Endothelial cell of umbilical vein (primary cell): ENCODE measurements at regions not wholly inside any gene's neighbourhood (a gene's known extent, or its start where the extent isn't known, plus 50 kb on each side); places are given as distances from the start of the nearest gene placed in this dataset.

Experiments used
- BruUV-seq: library from RNA; stranded (reverse); fragments of 400-500 nt; replicated peaks from 2 replicates; lab custom pipeline; 2021; lab: Mats Ljungman, UMichigan
- CTCF ChIA-PET: fragments of 300-600, 350-600 bp; sonication (Branson Sonifier 250); formaldehyde crosslinking; loops from one replicate; lab custom pipeline; 2021; ENCODE audit warnings: antibody characterized with exemption, inconsistent platforms; lab: Charles Lee
- POLR2A ChIA-PET: fragments of 300-600, 350-600 bp; sonication (Branson Sonifier 250); formaldehyde crosslinking; loops from one replicate; lab custom pipeline; 2021; ENCODE audit warnings: antibody characterized with exemption, inconsistent platforms; lab: Charles Lee
- DNase-seq: peaks from one replicate; pipeline ENCODE4 v3.0.0-alpha.2; 2011; ENCODE audit warnings: low read depth, low spot score
- FAIRE-seq: peaks from 2 replicates; lab custom pipeline; 2011; peaks lifted over from hg19 to GRCh38; lab: Jason Lieb, UNC
- H2AFZ ChIP-seq: 2 replicates; pipeline ENCODE4 v1.6.0; 2012; ENCODE audit warnings: low read depth, low read length, control low read depth, inconsistent platforms
- H3K27ac ChIP-seq: 2 replicates; pipeline ENCODE4 v1.5.1; 2011; ENCODE audit warnings: low read depth, mild to moderate bottlenecking, control low read depth, low read length, moderate library complexity; ENCODE audit not compliant: insufficient read depth
- H3K27me3 ChIP-seq, 2 experiments: 2 replicates each; pipeline versions ENCODE4 v1.6.0 to v1.6.1; 2011; ENCODE audit warnings: low read length in 2 of 2, mixed read lengths in 1 of 2; ENCODE audit not compliant: control insufficient read depth in 2 of 2, insufficient read depth in 2 of 2
- H3K36me3 ChIP-seq, 2 experiments: 2 replicates in 1 of 2; 3 replicates in 1 of 2; pipeline ENCODE4 v1.5.1; 2011; ENCODE audit warnings: low read length in 2 of 2, mild to moderate bottlenecking in 1 of 2, moderate library complexity in 1 of 2; ENCODE audit not compliant: control insufficient read depth in 2 of 2, insufficient read depth in 2 of 2; ENCODE audit errors: extremely low read depth in 1 of 2
- H3K4me1 ChIP-seq: 3 replicates; pipeline ENCODE4 v1.5.1; 2011; ENCODE audit warnings: mild to moderate bottlenecking, low read length; ENCODE audit not compliant: control insufficient read depth, insufficient read depth; ENCODE audit errors: extremely low read depth
- H3K4me2 ChIP-seq: 2 replicates; pipeline ENCODE4 v1.6.1; 2011; ENCODE audit warnings: low read length, control low read depth, mixed read lengths; ENCODE audit not compliant: insufficient read depth
- H3K4me3 ChIP-seq, 3 experiments: fragments of 200-600 bp in 1 of 3; sonication (generic), shearing (Covaris generic) in 1 of 3; replicated peaks in 1 of 3; 2 replicates each; pipeline ENCODE4 v1.5.1; 2011 to 2016; ENCODE audit warnings: control low read depth in 3 of 3, low read length in 3 of 3, mild to moderate bottlenecking in 2 of 3, inconsistent platforms in 1 of 3, low read depth in 1 of 3, moderate library complexity in 1 of 3; ENCODE audit not compliant: insufficient read depth in 1 of 3
- H3K79me2 ChIP-seq: 2 replicates; pipeline ENCODE4 v1.6.0; 2012; ENCODE audit warnings: low read length, inconsistent platforms; ENCODE audit not compliant: control insufficient read depth, insufficient read depth
- H3K9ac ChIP-seq: replicated peaks from 2 replicates; pipeline ENCODE3; 2011; ENCODE audit warnings: low read length, control low read depth; ENCODE audit not compliant: insufficient read depth; ENCODE audit errors: extremely low read depth
- H3K9me1 ChIP-seq: replicated peaks from 3 replicates; pipeline ENCODE4 v1.6.0; 2011; ENCODE audit warnings: mild to moderate bottlenecking, low read length; ENCODE audit not compliant: control insufficient read depth, insufficient read depth; ENCODE audit errors: extremely low read depth
- H3K9me3 ChIP-seq: replicated peaks from 2 replicates; pipeline ENCODE4 v1.5.1; 2012; ENCODE audit warnings: low read length, inconsistent platforms; ENCODE audit not compliant: control insufficient read depth, insufficient read depth
- H4K20me1 ChIP-seq: replicated peaks from 2 replicates; pipeline ENCODE3; 2011; ENCODE audit warnings: mild to moderate bottlenecking, low read length; ENCODE audit not compliant: control insufficient read depth, insufficient read depth; ENCODE audit errors: extremely low read depth
- EZH2 ChIP-seq: IDR thresholded peaks from 2 replicates; pipeline ENCODE4 v1.6.1; 2012; ENCODE audit warnings: borderline replicate concordance, low read depth, mild to moderate bottlenecking, moderate library complexity, low read length, inconsistent platforms; ENCODE audit not compliant: severe bottlenecking
- FOS ChIP-seq: IDR thresholded peaks from 2 replicates; pipeline ENCODE4 v1.6.1; 2011; ENCODE audit warnings: mild to moderate bottlenecking, low read length, moderate library complexity, borderline replicate concordance; ENCODE audit not compliant: insufficient read depth
- GATA2 ChIP-seq: IDR thresholded peaks from 2 replicates; pipeline ENCODE4 v1.7.0; 2011; ENCODE audit warnings: low read depth, mild to moderate bottlenecking, moderate library complexity, mixed read lengths, low read length; ENCODE audit not compliant: insufficient read length, insufficient read depth
- JUN ChIP-seq: IDR thresholded peaks from 2 replicates; pipeline ENCODE4 v1.6.1; 2011; ENCODE audit warnings: borderline replicate concordance, low read depth; ENCODE audit not compliant: insufficient read length, insufficient read depth
- MAX ChIP-seq: IDR thresholded peaks from 2 replicates; pipeline ENCODE4 v1.6.1; 2011; ENCODE audit not compliant: insufficient read depth, insufficient read length
- MYC ChIP-seq: IDR thresholded peaks from one replicate; pipeline ENCODE4 v1.6.1; 2011; ENCODE audit warnings: mild to moderate bottlenecking, low read depth, low read length
- POLR2A ChIP-seq: IDR thresholded peaks from 2 replicates; pipeline ENCODE4 v1.6.1; 2012; ENCODE audit warnings: low read depth, mild to moderate bottlenecking, control low read depth, low read length
- POLR2AphosphoS5 ChIP-seq: IDR thresholded peaks from 2 replicates; pipeline ENCODE4 v1.6.1; 2012; ENCODE audit warnings: low read depth, mild to moderate bottlenecking, control low read depth, low read length, moderate library complexity; ENCODE audit not compliant: insufficient read depth
- dilution Hi-C: fragments of 300-500 bp; cut with MboI; formaldehyde crosslinking; loops from one replicate; pipeline ENCODE4 v1.15.0; 2019; ENCODE audit warnings: low sequenced_read_pairs; ENCODE audit not compliant: extremely low pct_ligation_motif_present
- intact Hi-C: fragments of 100-400 bp; cut with micrococcal nuclease; formaldehyde crosslinking; loops from one replicate; pipeline ENCODE4 v1.10.0; 2022
- TF ChIP-seq, protein P1 (sequence below), 2 donors: IDR thresholded peaks; 1 replicate in 1 of 2; 2 replicates in 1 of 2; pipeline ENCODE4 v1.5.1; 2011; ENCODE audit warnings: low read length in 2 of 2, mild to moderate bottlenecking in 2 of 2, moderate library complexity in 2 of 2, control low read depth in 1 of 2, inconsistent platforms in 1 of 2, low read depth in 1 of 2; ENCODE audit not compliant: insufficient read depth in 1 of 2; ENCODE audit errors: extremely low read depth in 1 of 2

DNA sequence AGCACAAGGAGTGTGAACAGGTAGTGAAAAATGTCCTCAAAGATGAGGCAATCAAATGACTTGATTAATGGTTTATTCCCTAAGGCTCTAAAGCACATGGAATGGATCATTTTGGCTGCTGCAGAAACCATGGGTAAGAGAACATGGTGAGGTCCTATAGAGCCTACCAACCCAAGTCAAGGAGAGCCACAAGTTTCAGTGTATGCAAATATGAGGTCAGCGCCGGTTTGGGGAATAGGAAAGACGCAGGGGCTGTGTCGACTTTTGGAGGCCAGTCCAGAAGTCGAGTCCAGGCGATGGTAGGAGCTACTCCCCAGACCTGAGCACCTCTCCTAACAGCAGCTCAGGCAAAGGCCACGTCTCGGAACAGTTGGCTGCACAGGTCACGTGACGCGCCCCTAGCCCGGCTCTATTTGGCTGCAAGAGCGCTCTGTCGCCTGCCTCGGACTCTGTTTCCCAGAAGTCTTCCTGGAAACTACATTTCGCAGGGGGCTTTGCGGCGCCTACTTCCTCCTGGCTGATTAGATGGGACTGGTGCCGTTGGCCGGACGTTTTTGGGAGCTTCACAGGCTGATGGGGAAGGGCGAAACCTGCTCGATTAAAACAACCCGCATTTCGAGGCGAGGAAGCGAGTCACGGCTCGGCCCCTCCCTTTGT lies 74.4 kb upstream of the CHD6 start:
- Histone ChIP-seq H3K4me3 (peak overlapping the region; percentile 57 to 78 (median 67)), H3K36me3 (no peaks in the 10 kb centered on the region), H3K27me3 (no peaks in the 10 kb centered on the region), H3K4me1 (peaks cover 8% of the 10 kb centered on the region), H3K4me2 (peak overlapping the region; percentile 71), H4K20me1 (no peaks in the 10 kb centered on the region), H3K79me2 (no peaks in the 10 kb centered on the region), H3K9ac (peak overlapping the region; percentile 39), H3K27ac (no peak overlapping the region), H2AFZ (peak overlapping the region; percentile 92), H3K9me1 (no peaks in the 10 kb centered on the region), H3K9me3 (no peaks in the 10 kb centered on the region)
- DNase-seq (peak; percentile 67), FAIRE-seq (peak; percentile 78)
- ChIA-PET CTCF (interaction anchor here (0.6 to 2.1 kb wide), 7 partner anchors 9 to 1716 kb away, joined by 3 to 10 read pairs (median 4); partner anchors contain the start of gene CHD6), POLR2A (no interaction called here)
- TF ChIP-seq MAX (peak; percentile 49), EZH2 (no peak)
- intact Hi-C loops (loop anchor here (1.0 to 10.0 kb wide), 3 partner anchors 74 to 548 kb away; partner anchors contain the start of gene CHD6), dilution Hi-C loops (no loop called here)
- BruUV-seq, result no TSS peak

DNA sequence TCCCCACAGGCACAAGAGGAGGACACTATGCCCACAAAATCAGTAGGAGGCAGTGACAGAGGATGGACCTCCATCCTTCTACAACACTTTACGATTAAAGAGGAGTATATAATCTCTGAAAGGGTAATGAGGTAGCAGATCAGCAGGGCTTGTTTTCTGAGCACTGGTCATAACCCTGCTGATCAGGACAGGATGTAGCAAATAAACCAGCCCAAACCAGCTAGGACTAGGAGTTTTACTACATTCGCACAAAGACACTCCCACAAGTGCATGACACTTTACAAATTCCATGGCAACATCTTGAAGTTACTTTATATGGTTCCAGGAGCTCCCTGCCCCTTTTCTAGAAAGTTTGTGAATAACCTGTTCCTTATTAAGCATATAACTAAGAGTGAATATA lies 73.3 kb upstream of the CHD6 start:
- intact Hi-C loops (loop anchor here (5.0 to 10.0 kb wide), 2 partner anchors 119 to 547 kb away; no protein-coding TSS in a partner anchor), dilution Hi-C loops (no loop called here)
- Histone ChIP-seq H3K4me3 (no peak overlapping the region), H3K9ac (no peak overlapping the region), H3K4me2 (no peak overlapping the region), H4K20me1 (no peaks in the 10 kb centered on the region), H2AFZ (no peak overlapping the region), H3K4me1 (peaks cover 8% of the 10 kb centered on the region), H3K79me2 (no peaks in the 10 kb centered on the region), H3K36me3 (no peaks in the 10 kb centered on the region), H3K9me3 (no peaks in the 10 kb centered on the region), H3K27me3 (no peaks in the 10 kb centered on the region), H3K9me1 (no peaks in the 10 kb centered on the region), H3K27ac (no peak overlapping the region)
- DNase-seq (no peak), FAIRE-seq (no peak)
- TF ChIP-seq POLR2AphosphoS5, result no peak
- TF ChIP-seq GATA2, result no peak
- no peak for TF ChIP-seq MYC
- no peak for TF ChIP-seq EZH2
- no peak for TF ChIP-seq MAX
- no peak for TF ChIP-seq FOS
- no peak for TF ChIP-seq POLR2A
- TF ChIP-seq, protein P1, sequence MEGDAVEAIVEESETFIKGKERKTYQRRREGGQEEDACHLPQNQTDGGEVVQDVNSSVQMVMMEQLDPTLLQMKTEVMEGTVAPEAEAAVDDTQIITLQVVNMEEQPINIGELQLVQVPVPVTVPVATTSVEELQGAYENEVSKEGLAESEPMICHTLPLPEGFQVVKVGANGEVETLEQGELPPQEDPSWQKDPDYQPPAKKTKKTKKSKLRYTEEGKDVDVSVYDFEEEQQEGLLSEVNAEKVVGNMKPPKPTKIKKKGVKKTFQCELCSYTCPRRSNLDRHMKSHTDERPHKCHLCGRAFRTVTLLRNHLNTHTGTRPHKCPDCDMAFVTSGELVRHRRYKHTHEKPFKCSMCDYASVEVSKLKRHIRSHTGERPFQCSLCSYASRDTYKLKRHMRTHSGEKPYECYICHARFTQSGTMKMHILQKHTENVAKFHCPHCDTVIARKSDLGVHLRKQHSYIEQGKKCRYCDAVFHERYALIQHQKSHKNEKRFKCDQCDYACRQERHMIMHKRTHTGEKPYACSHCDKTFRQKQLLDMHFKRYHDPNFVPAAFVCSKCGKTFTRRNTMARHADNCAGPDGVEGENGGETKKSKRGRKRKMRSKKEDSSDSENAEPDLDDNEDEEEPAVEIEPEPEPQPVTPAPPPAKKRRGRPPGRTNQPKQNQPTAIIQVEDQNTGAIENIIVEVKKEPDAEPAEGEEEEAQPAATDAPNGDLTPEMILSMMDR (IDR thresholded peaks at IDR 0.05; ENCODE audit: extremely low read depth in 1 of 2, insufficient read depth in 1 of 2, low read depth in 1 of 2, low read length in 2 of 2), result no peak
- no peak for TF ChIP-seq JUN
- CTCF ChIA-PET, result no interaction called here
- POLR2A ChIA-PET, result no interaction called here
- BruUV-seq, result no TSS peak
